Hypothalamus (tissue), 51 donors: ENCODE measurements at regions not wholly inside any gene's neighbourhood (a gene's known extent, or its start where the extent isn't known, plus 50 kb on each side); places are given as distances from the start of the nearest gene placed in this dataset.
"Not testable (repeated sequence)": the region's sequence is repeated elsewhere in the genome, so short reads cannot be mapped to it uniquely, and the experiment has no call there.

Experiments used
- DNase-seq, 51 donors: peaks; one replicate each; lab custom pipeline; 2025; lab: John Stamatoyannopoulos, UW

DNA sequence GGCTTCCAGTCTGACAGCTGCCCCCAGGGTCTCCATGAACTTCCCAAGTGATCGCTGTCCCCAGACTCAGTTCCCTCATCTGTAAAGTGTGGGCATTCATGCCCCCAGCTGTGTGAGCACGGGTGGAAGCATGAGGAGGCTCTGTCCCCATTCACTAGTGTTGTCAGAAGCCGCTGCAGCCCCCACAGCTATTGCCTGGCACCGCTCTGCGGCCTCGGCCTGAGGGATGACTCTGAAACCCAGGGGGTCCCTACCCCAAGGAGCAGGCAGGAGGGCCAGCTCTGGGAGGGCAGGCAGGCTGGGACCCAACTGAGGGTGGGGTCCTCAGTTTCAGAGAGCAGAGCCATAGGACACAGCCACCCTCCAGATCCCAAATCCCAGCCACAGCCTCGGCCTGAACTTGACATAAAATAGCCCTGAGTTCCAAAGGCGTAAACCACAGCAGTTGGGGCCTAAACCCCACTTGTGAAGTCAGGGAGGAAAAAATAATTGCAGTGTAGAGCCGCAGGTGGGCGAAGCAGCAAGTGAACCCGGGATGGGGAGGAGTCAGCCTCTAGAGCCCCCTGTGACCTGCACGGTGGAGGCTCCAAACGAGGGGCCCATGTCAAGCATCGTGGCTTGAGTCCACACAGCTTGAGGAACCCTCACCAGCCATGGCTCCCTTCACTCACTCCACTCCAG is 66.0 kb upstream of the ADAMTS2 start:
- DNase-seq: no peak

- DNase-seq: no peak
Observed at GRCh38 chr5:179410291-179411160, 65.3 kb upstream of the ADAMTS2 start.

GRCh38 chr5:179409806-179410205 is 64.5 kb upstream of the ADAMTS2 start:
- no peak for DNase-seq

DNA sequence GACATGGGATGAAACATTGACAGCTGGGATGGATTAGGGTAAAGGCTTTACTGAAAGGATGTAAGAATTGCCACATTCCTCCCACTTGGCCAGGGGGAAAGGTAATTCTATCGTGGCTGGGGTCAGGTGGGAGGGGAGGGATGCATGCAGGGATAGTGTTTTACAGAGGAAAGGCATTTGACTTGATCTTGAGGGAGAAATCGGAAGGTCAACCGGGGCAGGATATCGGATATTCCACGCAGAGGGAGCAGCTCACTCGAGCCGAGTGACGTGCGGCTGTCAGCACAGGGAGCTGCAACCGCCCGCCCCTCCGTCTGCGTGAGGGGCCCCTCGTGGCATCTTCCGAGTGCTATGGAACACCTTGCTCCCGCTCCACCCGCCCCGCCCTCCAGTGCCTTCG is 63.4 kb upstream of the ADAMTS2 start:
- no peak for DNase-seq

- no peak for DNase-seq
Observed at GRCh38 chr5:179407191-179408175, 62.2 kb upstream of the ADAMTS2 start.

GRCh38 chr5:179406031-179406961 is 61.0 kb upstream of the ADAMTS2 start:
- DNase-seq: no peak

- no peak for DNase-seq
Observed at GRCh38 chr5:179405426-179406030, 60.3 kb upstream of the ADAMTS2 start.

GRCh38 chr5:179405054-179405416 is 59.8 kb upstream of the ADAMTS2 start:
- no peak for DNase-seq

GRCh38 chr5:179404321-179405053 is 59.2 kb upstream of the ADAMTS2 start:
- DNase-seq: no peak

GRCh38 chr5:179403426-179404147 is 58.3 kb upstream of the ADAMTS2 start:
- DNase-seq: no peak

- not testable (repeated sequence) for DNase-seq
Observed at GRCh38 chr5:179400435-179400834, 55.2 kb upstream of the ADAMTS2 start.

DNA sequence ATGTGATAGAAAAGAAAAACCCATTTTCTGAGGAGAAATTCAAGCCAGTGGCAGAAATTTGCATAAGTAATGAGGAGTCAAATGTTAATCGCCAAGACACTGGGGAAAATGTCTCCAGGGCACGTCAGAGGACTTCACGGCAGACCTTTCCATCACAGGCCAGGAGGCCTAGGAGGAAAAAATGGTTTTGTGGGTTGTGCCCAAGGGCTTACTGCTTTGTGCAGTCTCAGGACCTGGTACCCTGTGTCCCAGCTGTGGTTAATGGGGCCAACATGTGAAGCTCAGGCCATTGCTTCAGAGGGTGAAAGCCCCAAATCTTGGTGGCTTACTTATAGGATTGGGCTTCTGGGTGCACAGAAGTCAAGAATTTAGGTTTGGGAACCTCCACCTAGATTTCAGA is 54.8 kb upstream of the ADAMTS2 start:
- DNase-seq: no peak

DNA sequence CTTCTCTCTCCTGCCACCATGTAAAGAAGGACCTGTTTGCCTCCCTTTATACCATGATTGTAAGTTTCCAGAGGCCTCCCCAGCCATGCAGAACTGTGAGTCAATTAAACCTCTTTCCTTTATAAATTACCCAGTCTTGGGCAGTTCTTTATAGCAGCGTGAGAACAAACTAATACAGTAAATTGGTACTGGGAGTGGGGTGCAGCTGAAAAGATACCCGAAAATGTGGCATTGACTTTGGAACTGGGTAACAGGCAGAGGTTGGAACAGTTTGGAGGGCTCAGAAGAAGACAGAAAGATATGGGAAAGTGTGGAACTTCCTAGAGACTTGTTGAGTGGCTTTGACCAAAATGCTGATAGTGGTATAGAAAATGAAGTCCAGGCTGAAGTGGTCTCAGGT is 54.1 kb upstream of the ADAMTS2 start:
- not testable (repeated sequence) for DNase-seq

DNA sequence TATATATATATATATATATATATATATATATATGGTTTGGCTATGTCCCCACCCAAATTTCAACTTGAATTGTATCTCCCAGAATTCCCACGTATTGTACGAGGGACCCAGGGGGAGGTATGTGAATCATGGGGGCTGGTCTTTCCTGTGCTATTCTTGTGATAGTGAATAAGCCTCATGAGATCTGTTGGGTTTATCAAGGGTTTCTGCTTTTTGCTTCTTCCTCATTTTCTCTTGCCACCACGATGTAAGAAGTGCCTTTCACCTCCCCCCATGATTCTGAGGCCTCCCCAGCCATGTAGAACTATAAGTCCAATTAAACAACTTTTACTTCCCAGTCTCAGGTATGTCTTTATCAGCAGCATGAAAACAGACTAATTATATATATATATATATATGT is 52.3 kb upstream of the ADAMTS2 start:
- DNase-seq: no peak
